GM13976 (cell line): ENCODE measurements at regions not wholly inside any gene's neighbourhood (a gene's known extent, or its start where the extent isn't known, plus 50 kb on each side); places are given as distances from the start of the nearest gene placed in this dataset.

Experiments
- DNase-seq: peaks from one replicate; pipeline ENCODE4 v3.0.0; 2012; ENCODE audit warnings: low spot score
- CTCF ChIP-seq: IDR thresholded peaks from 2 replicates; pipeline ENCODE4 v1.5.1; 2012; ENCODE audit warnings: borderline replicate concordance, mild to moderate bottlenecking; ENCODE audit not compliant: insufficient read depth; ENCODE audit errors: extremely low read depth, missing control alignments, control extremely low read depth
- in situ Hi-C: fragments of 300-500 bp; cut with MboI; formaldehyde crosslinking; loops from one replicate; pipeline ENCODE4 v1.12.0; 2022; ENCODE audit warnings: low sequenced_read_pairs, mixed read lengths, inconsistent platforms; ENCODE audit not compliant: unreplicated experiment

GRCh38 chr10:44028384-44029137 is 356.3 kb downstream of the CXCL12 start:
- no peak for DNase-seq
- in situ Hi-C loops = loop anchor here (25.0 kb wide), 1 partner anchor 341 kb away; no protein-coding TSS in a partner anchor
- TF ChIP-seq CTCF = no peak

GRCh38 chr10:44024356-44025116 is 360.4 kb downstream of the CXCL12 start:
- in situ Hi-C loops = loop anchor here (25.0 kb wide), 1 partner anchor 337 kb away; no protein-coding TSS in a partner anchor
- no peak for TF ChIP-seq CTCF
- DNase-seq = no peak

GRCh38 chr10:44023517-44023916 is 361.4 kb downstream of the CXCL12 start:
- no peak for TF ChIP-seq CTCF
- no peak for DNase-seq
- in situ Hi-C loops = no loop called here

- in situ Hi-C loops = no loop called here
- TF ChIP-seq CTCF = no peak
- DNase-seq = no peak
These were observed 362.7 kb downstream of the CXCL12 start for GRCh38 chr10:44022203-44022602.

- no peak for DNase-seq
- in situ Hi-C loops = no loop called here
These were observed 364.4 kb downstream of the CXCL12 start for GRCh38 chr10:44020322-44021111.

More at GRCh38 chr10:44020322-44021111, 364.4 kb downstream of the CXCL12 start:
- TF ChIP-seq CTCF = no peak
